GM23338 (cell line): ENCODE measurements at regions not wholly inside any gene's neighbourhood (a gene's known extent, or its start where the extent isn't known, plus 50 kb on each side); places are given as distances from the start of the nearest gene placed in this dataset.

Experiments
- ATAC-seq: fragments of 200-7000 bp; cut with Tn5 transposase; 3 replicates; pipeline ENCODE4 v1.9.1; 2020
- DNase-seq: peaks from one replicate; pipeline ENCODE4 v3.0.0-alpha.2; 2015; ENCODE audit warnings: low spot score
- H2AFZ ChIP-seq: fragments of 200-600 bp; sonication (generic); 2 replicates; pipeline ENCODE4 v1.8.0; 2016; ENCODE audit warnings: antibody characterized with exemption, mild to moderate bottlenecking, moderate library complexity
- H3F3A ChIP-seq: fragments of 200-600 bp; sonication (generic); replicated peaks from 2 replicates; pipeline ENCODE4 v1.8.0; 2017; ENCODE audit warnings: antibody characterized with exemption, mixed run types, low read depth
- H3K27ac ChIP-seq: fragments of 200-600 bp; sonication (generic); 2 replicates; pipeline ENCODE4 v1.6.1; 2016; ENCODE audit warnings: low read depth
- H3K27me3 ChIP-seq: fragments of 200-600 bp; sonication (generic); 2 replicates; pipeline ENCODE4 v1.8.0; 2016; ENCODE audit warnings: mild to moderate bottlenecking, mixed run types, moderate library complexity; ENCODE audit not compliant: insufficient read depth
- H3K36me3 ChIP-seq: fragments of 200-600 bp; sonication (generic); 2 replicates; pipeline ENCODE4 v1.8.0; 2016; ENCODE audit warnings: mild to moderate bottlenecking; ENCODE audit not compliant: insufficient read depth
- H3K4me1 ChIP-seq: fragments of 200-600 bp; sonication (generic); 2 replicates; pipeline ENCODE4 v1.8.0; 2016; ENCODE audit warnings: mild to moderate bottlenecking, moderate library complexity; ENCODE audit not compliant: insufficient read depth
- H3K4me2 ChIP-seq: fragments of 200-600 bp; sonication (generic); 2 replicates; pipeline ENCODE4 v1.7.1; 2017; ENCODE audit warnings: mixed run types
- H3K4me3 ChIP-seq: fragments of 200-600 bp; sonication (generic); 2 replicates; pipeline ENCODE4 v1.6.1; 2016; ENCODE audit warnings: mixed run types
- H3K79me2 ChIP-seq: fragments of 200-600 bp; sonication (generic); replicated peaks from 2 replicates; pipeline ENCODE4 v1.8.0; 2017; ENCODE audit warnings: mild to moderate bottlenecking; ENCODE audit not compliant: insufficient read depth
- H3K9me2 ChIP-seq: fragments of 200-600 bp; sonication (generic); 2 replicates; pipeline ENCODE4 v1.8.0; 2017; ENCODE audit not compliant: insufficient read depth
- H4K20me1 ChIP-seq: fragments of 200-600 bp; sonication (generic); replicated peaks from 2 replicates; pipeline ENCODE4 v1.8.0; 2017; ENCODE audit warnings: mild to moderate bottlenecking; ENCODE audit not compliant: insufficient read depth
- H3K27ac Mint-ChIP-seq: 2 replicates; pipeline ENCODE4 v1.8.0; 2020; ENCODE audit warnings: inconsistent platforms, mild to moderate bottlenecking, moderate library complexity, mixed read lengths
- H3K27me3 Mint-ChIP-seq: 3 replicates; pipeline ENCODE4 v1.8.0; 2022; ENCODE audit warnings: low read depth, mild to moderate bottlenecking, moderate library complexity, mixed read lengths, inconsistent platforms; ENCODE audit not compliant: insufficient read depth, poor library complexity
- H3K36me3 Mint-ChIP-seq: 3 replicates; pipeline ENCODE4 v1.8.0; 2021; ENCODE audit warnings: low read depth, mild to moderate bottlenecking, inconsistent platforms, moderate library complexity, mixed read lengths
- H3K4me1 Mint-ChIP-seq: 3 replicates; pipeline ENCODE4 v1.8.0; 2020; ENCODE audit warnings: mild to moderate bottlenecking, inconsistent platforms, mixed read lengths
- H3K4me3 Mint-ChIP-seq: 3 replicates; pipeline ENCODE4 v1.8.0; 2021; ENCODE audit warnings: moderate library complexity, mild to moderate bottlenecking, inconsistent platforms, mixed read lengths
- H3K9me3 Mint-ChIP-seq: 3 replicates; pipeline ENCODE4 v1.8.0; 2020; ENCODE audit warnings: moderate library complexity, mild to moderate bottlenecking, inconsistent platforms, mixed read lengths
- CREB1 ChIP-seq: fragments of 250-450 bp; sonication (Bioruptor Pico); IDR thresholded peaks from 2 replicates; pipeline ENCODE4 v1.5.0; 2020; ENCODE audit warnings: low read depth, mild to moderate bottlenecking, moderate library complexity
- CTCF ChIP-seq, 2 experiments: fragments of 200-600 bp in 1 of 2; sonication (generic) in 1 of 2; conservative IDR thresholded peaks; 2 replicates each; pipeline versions ENCODE4 v1.5.1 to v1.6.1; 2016 to 2017; ENCODE audit warnings: antibody characterized with exemption in 2 of 2, low read depth in 2 of 2, mild to moderate bottlenecking in 2 of 2, moderate library complexity in 1 of 2
- ETS1 ChIP-seq: IDR thresholded peaks from 2 replicates; pipeline ENCODE4 v1.6.1; 2016; ENCODE audit warnings: antibody characterized with exemption
- EZH2 ChIP-seq: fragments of 200-600 bp; sonication (generic); IDR thresholded peaks from one replicate; pipeline ENCODE4 v1.8.0; 2017; ENCODE audit warnings: antibody characterized with exemption, mild to moderate bottlenecking, low read depth; ENCODE audit not compliant: unreplicated experiment
- EZH2phosphoT487 ChIP-seq: fragments of 200-600 bp; sonication (generic); IDR thresholded peaks from one replicate; pipeline ENCODE4 v1.8.1; 2018; ENCODE audit warnings: antibody characterized with exemption; ENCODE audit not compliant: unreplicated experiment
- JUNB ChIP-seq: IDR thresholded peaks from one replicate; pipeline ENCODE4 v1.6.1; 2016; ENCODE audit warnings: antibody characterized with exemption; ENCODE audit not compliant: unreplicated experiment
- NANOG ChIP-seq: IDR thresholded peaks from 2 replicates; pipeline ENCODE4 v1.6.1; 2016; ENCODE audit warnings: antibody characterized with exemption, borderline replicate concordance
- POLR2AphosphoS5 ChIP-seq: IDR thresholded peaks from 2 replicates; pipeline ENCODE4 v1.6.1; 2016; ENCODE audit warnings: antibody characterized with exemption, low read depth
- REST ChIP-seq: IDR thresholded peaks from one replicate; pipeline ENCODE4 v1.6.1; 2018; ENCODE audit warnings: antibody characterized with exemption; ENCODE audit not compliant: unreplicated experiment
- STAT1 ChIP-seq: IDR thresholded peaks from one replicate; pipeline ENCODE4 v1.6.1; 2016; ENCODE audit warnings: antibody characterized with exemption; ENCODE audit not compliant: unreplicated experiment
- ZNF114 ChIP-seq: fragments of 250-450 bp; sonication (Bioruptor Pico); IDR thresholded peaks from 2 replicates; pipeline ENCODE4 v1.5.0; 2020; ENCODE audit warnings: mild to moderate bottlenecking, moderate library complexity
- ZNF331 ChIP-seq: fragments of 250-450 bp; sonication (Bioruptor Pico); IDR thresholded peaks from 2 replicates; pipeline ENCODE4 v1.5.0; 2020; ENCODE audit warnings: low read depth, mild to moderate bottlenecking, moderate library complexity
- ZNF462 ChIP-seq: fragments of 250-450 bp; sonication (Bioruptor Pico); IDR thresholded peaks from 2 replicates; pipeline ENCODE4 v1.5.0; 2020; ENCODE audit warnings: mild to moderate bottlenecking, moderate library complexity

GRCh38 chr10:61016630-61017029 lies 72.6 kb upstream of the RHOBTB1 start:
- Mint-ChIP-seq H3K36me3 (no peaks in the 10 kb centered on the region), H3K4me1 (no peaks in the 10 kb centered on the region), H3K4me3 (no peak overlapping the region), H3K9me3 (no peaks in the 10 kb centered on the region; the same call in 2 of the 3 replicates), H3K27me3 (no peaks in the 10 kb centered on the region), H3K27ac (no peak overlapping the region)
- no peaks in the 10 kb centered on the region for H3K79me2 ChIP-seq
- no peak overlapping the region for H3K4me2 ChIP-seq
- no peak overlapping the region for H3K4me3 ChIP-seq
- ATAC-seq (no peak), DNase-seq (no peak)
- H3F3A ChIP-seq = no peaks in the 10 kb centered on the region
- H3K27me3 ChIP-seq = no peaks in the 10 kb centered on the region
- TF ChIP-seq ZNF331 (CRISPR knock-in tag) (no peak), ETS1 (no peak), EZH2phosphoT487 (no peak), ZNF462 (no peak), ZNF114 (CRISPR knock-in tag) (no peak), EZH2 (no peak), REST (no peak), CTCF (conservative IDR thresholded peaks at IDR 0.05; ENCODE audit: low read depth in 2 of 2) (no peak), POLR2AphosphoS5 (no peak), STAT1 (no peak), NANOG (no peak), CREB1 (no peak), JUNB (no peak)
- no peaks in the 10 kb centered on the region for H3K4me1 ChIP-seq
- no peak overlapping the region for H3K27ac ChIP-seq
- H2AFZ ChIP-seq = no peak overlapping the region
- no peaks in the 10 kb centered on the region for H3K9me2 ChIP-seq
- H3K36me3 ChIP-seq = no peaks in the 10 kb centered on the region
- H4K20me1 ChIP-seq = no peaks in the 10 kb centered on the region; the same call in 1 of the 2 replicates
